ENCODE measurements at regions not wholly inside any gene's neighbourhood (a gene's known extent, or its start where the extent isn't known, plus 50 kb on each side); places are given as distances from the start of the nearest gene placed in this dataset.

GRCh38 chr3:189548053-189548452 lies 83.1 kb upstream of the TP63 start:
- no peak overlapping the region for H2BK20ac ChIP-seq (ENCODE audit: low read depth, low read length)
- POLR2A ChIA-PET (ENCODE audit: unreplicated experiment): no interaction called here
- dilution Hi-C loops (cut with HindIII; ENCODE audit: low sequenced_read_pairs, unreplicated experiment): no loop called here

More at GRCh38 chr3:189548053-189548452, 83.1 kb upstream of the TP63 start:
- intact Hi-C loops (cut with micrococcal nuclease) (no loop called here), in situ Hi-C loops (cut with MboI; ENCODE audit: low sequenced_read_pairs) (no loop called here)
- DNase-seq (no peak), ATAC-seq (ENCODE audit: low read depth) (no peak)
- H3K4me3 ChIP-seq (ENCODE audit: insufficient read depth, low read depth, low read length): no peak overlapping the region
- H2BK5ac ChIP-seq (ENCODE audit: low read depth, low read length, poor library complexity, severe bottlenecking): no peak overlapping the region
- H3K9ac ChIP-seq (ENCODE audit: low read depth, low read length): no peak overlapping the region
- no peak overlapping the region for H3K4ac ChIP-seq (ENCODE audit: low read depth, low read length)
- H3K27ac ChIP-seq (ENCODE audit: insufficient read depth, low read length): no peak overlapping the region
- no peak overlapping the region for H2AFZ ChIP-seq (replicated peaks; ENCODE audit: low read length, poor library complexity)
- H2BK15ac ChIP-seq (ENCODE audit: low read depth, low read length): no peak overlapping the region
- H4K5ac ChIP-seq (ENCODE audit: low read depth, low read length): no peak overlapping the region
- no peaks in the 10 kb centered on the region for H3K27me3 ChIP-seq (ENCODE audit: control insufficient read depth, insufficient read depth, low read length)
- no peak for TF ChIP-seq MXI1 (IDR thresholded peaks at IDR 0.05; ENCODE audit: borderline replicate concordance, low read depth, low read length)
- TF ChIP-seq MAZ (IDR thresholded peaks at IDR 0.05; ENCODE audit: borderline replicate concordance, low read depth, low read length): no peak
- TF ChIP-seq CHD1 (IDR thresholded peaks at IDR 0.05; ENCODE audit: low read depth, low read length): no peak
- TF ChIP-seq RAD21 (IDR thresholded peaks at IDR 0.05; ENCODE audit: low read length): no peak
- TF ChIP-seq USF2 (IDR thresholded peaks at IDR 0.05; ENCODE audit: low read depth, low read length): no peak
- no peak for TF ChIP-seq NFE2L2 (IDR thresholded peaks at IDR 0.05; ENCODE audit: low read depth, low read length)
- no peak for TF ChIP-seq RCOR1 (IDR thresholded peaks at IDR 0.05; ENCODE audit: insufficient replicate concordance, low read length)
- H3K23ac ChIP-seq (ENCODE audit: low read depth, low read length): no peak overlapping the region
- no peaks in the 10 kb centered on the region for H3K79me1 ChIP-seq (ENCODE audit: low read depth in 1 of 2, low read length in 2 of 2)
- no peaks in the 10 kb centered on the region for H3K9me3 ChIP-seq (ENCODE audit: control insufficient read depth, insufficient read depth, low read length)
- H3K4me1 ChIP-seq (ENCODE audit: control insufficient read depth, insufficient read depth, low read length): no peaks in the 10 kb centered on the region
- no peak overlapping the region for H3K4me2 ChIP-seq (ENCODE audit: low read depth, low read length)
- H4K20me1 ChIP-seq (ENCODE audit: insufficient read depth, low read length): no peaks in the 10 kb centered on the region
- CTCF ChIA-PET: no interaction called here
- no peak overlapping the region for H2AK5ac ChIP-seq (ENCODE audit: low read depth, low read length)
- H3K9me1 ChIP-seq (ENCODE audit: insufficient read depth, low read length): no peaks in the 10 kb centered on the region
- no peak overlapping the region for H3K14ac ChIP-seq (replicated peaks; ENCODE audit: low read depth, low read length)
- no peak overlapping the region for H4K91ac ChIP-seq (ENCODE audit: insufficient read depth, low read depth, low read length)
- no peak overlapping the region for H3K18ac ChIP-seq (ENCODE audit: low read depth, low read length)
- no TSS peak for BruUV-seq (replicated peaks)
- H3K56ac ChIP-seq (ENCODE audit: extremely low read depth, insufficient read depth, low read length): no peak overlapping the region
- H2BK120ac ChIP-seq (ENCODE audit: low read depth, low read length): no peak overlapping the region
- H3K36me3 ChIP-seq (ENCODE audit: control insufficient read depth, insufficient read depth, low read length): no peaks in the 10 kb centered on the region
- no peak overlapping the region for H2AK9ac ChIP-seq (replicated peaks; ENCODE audit: low read depth, low read length, poor library complexity)
- no peak overlapping the region for H4K8ac ChIP-seq (ENCODE audit: low read depth in 2 of 2, low read length in 2 of 2)
